ENCODE measurements at regions not wholly inside any gene's neighbourhood (a gene's known extent, or its start where the extent isn't known, plus 50 kb on each side); places are given as distances from the start of the nearest gene placed in this dataset.

GRCh38 chr4:133799717-133800315 is 401.8 kb downstream of the PABPC4L start:
- H3K9me2 ChIP-seq (ENCODE audit: insufficient read depth, low read length), result no peaks in the 10 kb centered on the region
- no peak overlapping the region for H2AFZ ChIP-seq (ENCODE audit: low read depth, low read length)
- H3K4me2 ChIP-seq (ENCODE audit: low read length), result no peak overlapping the region
- H3K27ac ChIP-seq (ENCODE audit: low read length), result no peak overlapping the region
- H3K27me3 ChIP-seq (ENCODE audit: insufficient read depth, low read depth, low read length), result no peaks in the 10 kb centered on the region
- no peaks in the 10 kb centered on the region for H3F3A ChIP-seq (ENCODE audit: insufficient read depth, low read length, poor library complexity, severe bottlenecking)
- H3K4me3 ChIP-seq (ENCODE audit: low read length), result no peak overlapping the region
- no peak overlapping the region for H3K9ac ChIP-seq (ENCODE audit: low read length)
- TF ChIP-seq SMC3 (conservative IDR thresholded peaks at IDR 0.05; ENCODE audit: poor library complexity) (no peak), RAD21 (conservative IDR thresholded peaks at IDR 0.05) (no peak), EP300 (conservative IDR thresholded peaks at IDR 0.05; ENCODE audit: poor library complexity, severe bottlenecking) (no peak), MXI1 (conservative IDR thresholded peaks at IDR 0.05; ENCODE audit: poor library complexity, severe bottlenecking) (no peak), TAF1 (IDR thresholded peaks at IDR 0.05; ENCODE audit: low read depth) (no peak), POLR2AphosphoS5 (IDR thresholded peaks at IDR 0.05) (no peak), EZH2 (IDR thresholded peaks at IDR 0.05; ENCODE audit: borderline replicate concordance, insufficient read depth, low read length, poor library complexity, severe bottlenecking) (no peak), CTCF (IDR thresholded peaks at IDR 0.05; ENCODE audit: poor library complexity, severe bottlenecking) (no peak)
- TF ChIP-seq, protein P1, sequence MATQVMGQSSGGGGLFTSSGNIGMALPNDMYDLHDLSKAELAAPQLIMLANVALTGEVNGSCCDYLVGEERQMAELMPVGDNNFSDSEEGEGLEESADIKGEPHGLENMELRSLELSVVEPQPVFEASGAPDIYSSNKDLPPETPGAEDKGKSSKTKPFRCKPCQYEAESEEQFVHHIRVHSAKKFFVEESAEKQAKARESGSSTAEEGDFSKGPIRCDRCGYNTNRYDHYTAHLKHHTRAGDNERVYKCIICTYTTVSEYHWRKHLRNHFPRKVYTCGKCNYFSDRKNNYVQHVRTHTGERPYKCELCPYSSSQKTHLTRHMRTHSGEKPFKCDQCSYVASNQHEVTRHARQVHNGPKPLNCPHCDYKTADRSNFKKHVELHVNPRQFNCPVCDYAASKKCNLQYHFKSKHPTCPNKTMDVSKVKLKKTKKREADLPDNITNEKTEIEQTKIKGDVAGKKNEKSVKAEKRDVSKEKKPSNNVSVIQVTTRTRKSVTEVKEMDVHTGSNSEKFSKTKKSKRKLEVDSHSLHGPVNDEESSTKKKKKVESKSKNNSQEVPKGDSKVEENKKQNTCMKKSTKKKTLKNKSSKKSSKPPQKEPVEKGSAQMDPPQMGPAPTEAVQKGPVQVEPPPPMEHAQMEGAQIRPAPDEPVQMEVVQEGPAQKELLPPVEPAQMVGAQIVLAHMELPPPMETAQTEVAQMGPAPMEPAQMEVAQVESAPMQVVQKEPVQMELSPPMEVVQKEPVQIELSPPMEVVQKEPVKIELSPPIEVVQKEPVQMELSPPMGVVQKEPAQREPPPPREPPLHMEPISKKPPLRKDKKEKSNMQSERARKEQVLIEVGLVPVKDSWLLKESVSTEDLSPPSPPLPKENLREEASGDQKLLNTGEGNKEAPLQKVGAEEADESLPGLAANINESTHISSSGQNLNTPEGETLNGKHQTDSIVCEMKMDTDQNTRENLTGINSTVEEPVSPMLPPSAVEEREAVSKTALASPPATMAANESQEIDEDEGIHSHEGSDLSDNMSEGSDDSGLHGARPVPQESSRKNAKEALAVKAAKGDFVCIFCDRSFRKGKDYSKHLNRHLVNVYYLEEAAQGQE (IDR thresholded peaks at IDR 0.05; ENCODE audit: borderline replicate concordance), result no peak
- H4K20me1 ChIP-seq (ENCODE audit: insufficient read depth), result no peaks in the 10 kb centered on the region
- no peaks in the 10 kb centered on the region for H3K9me3 ChIP-seq (ENCODE audit: low read length)
- H3K79me2 ChIP-seq (replicated peaks; ENCODE audit: insufficient read depth, low read length), result no peaks in the 10 kb centered on the region
- no peaks in the 10 kb centered on the region for H3K36me3 ChIP-seq (ENCODE audit: insufficient read depth, low read length)

GRCh38 chr4:133777661-133778060 is 423.9 kb downstream of the PABPC4L start:
- H3K27me3 ChIP-seq (ENCODE audit: insufficient read depth, low read depth, low read length), result no peaks in the 10 kb centered on the region
- no peaks in the 10 kb centered on the region for H3K9me3 ChIP-seq (ENCODE audit: low read length)
- H3K9ac ChIP-seq (ENCODE audit: low read length), result no peak overlapping the region
- H3K36me3 ChIP-seq (ENCODE audit: insufficient read depth, low read length), result no peaks in the 10 kb centered on the region
- TF ChIP-seq SMC3 (conservative IDR thresholded peaks at IDR 0.05; ENCODE audit: poor library complexity) (no peak), RAD21 (conservative IDR thresholded peaks at IDR 0.05) (no peak), EP300 (conservative IDR thresholded peaks at IDR 0.05; ENCODE audit: poor library complexity, severe bottlenecking) (no peak), POLR2AphosphoS5 (IDR thresholded peaks at IDR 0.05) (no peak), CTCF (IDR thresholded peaks at IDR 0.05; ENCODE audit: poor library complexity, severe bottlenecking) (no peak), EZH2 (IDR thresholded peaks at IDR 0.05; ENCODE audit: borderline replicate concordance, insufficient read depth, low read length, poor library complexity, severe bottlenecking) (no peak), MXI1 (conservative IDR thresholded peaks at IDR 0.05; ENCODE audit: poor library complexity, severe bottlenecking) (no peak), TAF1 (IDR thresholded peaks at IDR 0.05; ENCODE audit: low read depth) (no peak)
- TF ChIP-seq, protein P1 (IDR thresholded peaks at IDR 0.05; ENCODE audit: borderline replicate concordance), result no peak
- no peak overlapping the region for H3K4me3 ChIP-seq (ENCODE audit: low read length)
- H3K4me2 ChIP-seq (ENCODE audit: low read length), result no peak overlapping the region
- no peak overlapping the region for H2AFZ ChIP-seq (ENCODE audit: low read depth, low read length)
- H3K27ac ChIP-seq (ENCODE audit: low read length), result no peak overlapping the region
- H3K79me2 ChIP-seq (replicated peaks; ENCODE audit: insufficient read depth, low read length), result no peaks in the 10 kb centered on the region
- no peaks in the 10 kb centered on the region for H4K20me1 ChIP-seq (ENCODE audit: insufficient read depth)
- no peaks in the 10 kb centered on the region for H3F3A ChIP-seq (ENCODE audit: insufficient read depth, low read length, poor library complexity, severe bottlenecking)
- no peaks in the 10 kb centered on the region for H3K9me2 ChIP-seq (ENCODE audit: insufficient read depth, low read length)

Data from neural cell (in vitro differentiated cells).